ENCODE measurements at regions not wholly inside any gene's neighbourhood (a gene's known extent, or its start where the extent isn't known, plus 50 kb on each side); places are given as distances from the start of the nearest gene placed in this dataset.
"Not testable (repeated sequence)": the region's sequence is repeated elsewhere in the genome, so short reads cannot be mapped to it uniquely, and the experiment has no call there.

DNA sequence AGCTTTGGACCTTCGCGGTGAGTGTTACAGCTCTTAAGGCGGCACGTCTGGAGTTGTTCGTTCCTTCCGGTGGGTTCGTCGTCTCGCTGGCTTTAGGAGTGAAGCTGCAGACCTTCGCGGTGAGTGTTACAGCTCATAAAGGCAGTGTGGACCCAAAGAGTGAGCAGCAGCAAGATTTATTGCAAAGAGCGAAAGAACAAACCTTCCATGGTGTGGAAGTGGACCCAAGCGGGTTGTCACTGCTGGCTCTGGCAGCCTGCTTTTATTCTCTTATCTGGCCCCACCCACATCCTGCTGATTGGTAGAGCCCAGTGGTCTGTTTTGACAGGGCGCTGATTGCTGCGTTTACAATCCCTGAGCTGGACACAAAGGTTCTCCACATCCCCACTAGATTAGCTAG, 396.1 kb upstream of the LCORL start:
- DNase-seq; ATAC-seq; intact Hi-C loops (cut with DNase I): not testable (repeated sequence)

DNA sequence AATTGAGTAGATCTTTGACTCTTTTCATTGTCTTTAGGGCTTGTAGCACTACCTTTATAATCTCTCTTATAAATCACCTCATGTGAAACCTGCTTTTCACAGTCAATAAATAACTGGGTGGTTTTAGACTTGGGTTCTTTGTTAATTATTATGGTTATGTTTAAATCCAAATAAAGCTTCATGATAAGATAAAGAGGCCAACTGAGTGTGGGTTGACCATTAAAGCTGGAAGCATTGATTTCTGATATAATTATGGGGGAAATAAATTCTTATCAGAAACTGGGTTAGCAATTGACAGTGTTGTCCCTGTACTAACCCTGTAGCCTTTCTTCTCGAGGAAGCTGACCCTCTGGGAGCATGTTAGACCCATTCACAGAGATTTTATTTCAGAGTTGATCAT, 384.7 kb upstream of the LCORL start:
- no peak for DNase-seq
- ATAC-seq = no peak
- intact Hi-C loops (cut with DNase I) = no loop called here

- no peak for DNase-seq
- intact Hi-C loops (cut with DNase I) = no loop called here
- ATAC-seq = no peak
These were observed 383.5 kb upstream of the LCORL start for GRCh38 chr4:18405054-18405453.

GRCh38 chr4:18404642-18405041, 383.1 kb upstream of the LCORL start:
- intact Hi-C loops (cut with DNase I) = no loop called here
- ATAC-seq (no peak), DNase-seq (no peak)

DNA sequence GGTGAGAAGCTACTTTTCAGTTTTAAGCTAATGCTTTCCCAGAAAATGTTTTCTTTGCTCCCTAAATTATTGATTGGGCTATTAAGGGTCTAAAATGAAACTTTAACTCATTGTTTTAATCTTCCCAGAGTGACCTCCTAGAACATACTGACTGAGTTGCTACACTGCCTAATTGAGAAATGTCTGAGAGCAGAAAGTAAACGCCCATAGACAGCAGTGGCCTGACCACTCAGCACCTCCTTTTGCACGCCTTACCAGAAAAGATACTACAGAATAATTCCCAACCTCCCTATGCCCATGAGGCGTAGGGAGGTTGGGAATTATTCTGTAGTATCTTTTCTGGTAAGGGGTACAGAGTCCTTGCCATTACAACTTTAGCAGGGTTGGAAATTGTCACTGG, 381.8 kb upstream of the LCORL start:
- ATAC-seq (no peak), DNase-seq (no peak)
- intact Hi-C loops (cut with DNase I) = no loop called here

- no peak for ATAC-seq
- intact Hi-C loops (cut with DNase I) = no loop called here
- no peak for DNase-seq
These were observed 380.3 kb upstream of the LCORL start for GRCh38 chr4:18401868-18402267.

- intact Hi-C loops (cut with DNase I) = no loop called here
- ATAC-seq (no peak), DNase-seq (no peak)
These were observed 379.9 kb upstream of the LCORL start for GRCh38 chr4:18401425-18401824.

- DNase-seq (no peak), ATAC-seq (no peak)
- intact Hi-C loops (cut with DNase I) = no loop called here
These were observed 377.1 kb upstream of the LCORL start for GRCh38 chr4:18398661-18399060.

GRCh38 chr4:18397681-18398390, 376.3 kb upstream of the LCORL start:
- intact Hi-C loops (cut with DNase I) = no loop called here
- no peak for DNase-seq
- ATAC-seq = no peak

DNA sequence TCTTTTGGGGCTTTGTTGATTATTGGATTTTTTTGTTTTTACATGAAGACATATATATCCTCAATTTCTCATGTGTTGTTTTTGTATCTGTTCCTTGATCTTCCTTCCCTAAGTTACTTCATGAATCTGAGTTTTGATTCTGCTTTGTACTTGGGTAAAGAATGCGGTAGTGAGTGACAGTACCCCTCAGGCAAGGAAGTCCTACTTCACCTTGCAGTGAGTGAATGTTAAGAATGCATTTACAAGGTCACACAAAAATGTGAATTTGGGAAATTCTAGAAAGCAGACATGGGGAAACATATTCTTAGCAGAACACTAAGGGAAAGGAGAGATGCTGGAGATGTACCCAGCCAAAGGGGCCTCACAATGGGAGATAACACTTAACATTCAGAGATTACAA, 373.1 kb upstream of the LCORL start:
- intact Hi-C loops (cut with DNase I) = no loop called here

GRCh38 chr4:18391354-18391728, 369.8 kb upstream of the LCORL start:
- intact Hi-C loops (cut with DNase I) = no loop called here
- ATAC-seq (no peak), DNase-seq (no peak)

More for the DNA sequence above, 373.1 kb upstream of the LCORL start:
- no peak for ATAC-seq
- DNase-seq = no peak

GRCh38 chr4:18390655-18391353, 369.2 kb upstream of the LCORL start:
- DNase-seq (no peak), ATAC-seq (no peak)
- intact Hi-C loops (cut with DNase I) = no loop called here

DNA sequence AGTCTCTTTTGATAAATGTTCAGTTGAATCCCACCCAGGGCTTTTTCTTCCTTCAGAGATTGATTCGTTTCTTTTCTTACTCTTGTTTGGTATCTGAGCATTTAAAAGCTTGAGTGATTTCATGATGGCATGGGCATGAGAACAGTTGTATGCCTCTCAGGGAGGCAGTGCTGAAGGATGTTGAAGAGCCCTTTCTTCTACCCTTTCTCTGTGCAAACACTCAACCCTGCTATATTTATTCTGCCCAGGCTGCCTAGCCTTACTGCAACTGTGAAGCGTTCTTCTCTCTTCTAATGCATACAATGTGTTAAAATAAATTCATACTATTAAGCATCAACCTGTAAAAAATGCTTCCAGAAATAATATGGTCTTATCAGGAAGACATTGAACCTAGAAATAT, 367.6 kb upstream of the LCORL start:
- DNase-seq = no peak
- no peak for ATAC-seq
- intact Hi-C loops (cut with DNase I) = no loop called here

DNA sequence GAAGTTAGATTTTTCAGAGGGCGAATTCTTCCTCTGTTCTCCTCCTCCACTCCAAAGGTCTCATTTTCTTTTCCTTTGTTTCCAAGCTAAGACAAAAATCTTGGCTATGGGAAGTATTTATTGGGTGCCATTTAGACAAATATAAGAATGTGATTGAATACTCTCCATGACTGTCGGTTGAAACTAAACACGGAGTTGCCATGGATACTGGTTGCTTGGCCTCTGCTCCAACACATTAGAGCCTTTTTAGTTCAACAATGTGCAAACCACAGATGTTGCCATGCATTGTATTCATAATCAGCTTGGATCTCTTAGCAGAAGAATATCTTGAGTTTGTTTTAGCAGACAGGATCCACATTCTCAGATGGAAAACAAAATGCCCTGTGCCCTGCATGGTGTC, 366.5 kb upstream of the LCORL start:
- ATAC-seq (no peak), DNase-seq (no peak)
- intact Hi-C loops (cut with DNase I) = no loop called here

- no peak for ATAC-seq
- intact Hi-C loops (cut with DNase I) = no loop called here
- no peak for DNase-seq
These were observed 359.6 kb upstream of the LCORL start for GRCh38 chr4:18381186-18381585.

GRCh38 chr4:18369561-18369960, 348.0 kb upstream of the LCORL start:
- no peak for DNase-seq
- intact Hi-C loops (cut with DNase I) = no loop called here
- no peak for ATAC-seq

DNA sequence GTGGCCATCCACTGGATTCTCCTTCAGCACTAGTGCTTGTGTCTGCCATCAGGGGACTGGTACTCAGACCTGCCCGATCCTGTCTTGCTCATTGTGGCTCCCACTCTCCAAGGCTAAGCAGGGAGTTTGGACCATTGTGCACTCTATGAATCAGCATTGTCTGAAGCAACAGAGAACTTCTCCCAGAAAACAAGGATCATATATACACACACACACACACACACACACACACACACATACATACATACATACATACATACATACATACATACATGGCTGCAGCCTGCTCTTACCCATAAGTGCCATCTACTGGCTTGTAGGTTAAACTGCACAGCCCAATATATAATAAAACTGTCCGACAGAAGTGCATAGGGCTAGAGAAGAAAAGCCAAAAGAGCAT, 345.3 kb upstream of the LCORL start:
- intact Hi-C loops (cut with DNase I) = no loop called here
- ATAC-seq (peak in 1 of 2 donors; percentile 33), DNase-seq (no peak)

- DNase-seq (no peak), ATAC-seq (no peak)
- intact Hi-C loops (cut with DNase I) = no loop called here
These were observed 344.6 kb upstream of the LCORL start for GRCh38 chr4:18366136-18366535.

GRCh38 chr4:18343581-18343980, 322.0 kb upstream of the LCORL start:
- DNase-seq (no peak), ATAC-seq (no peak)
- intact Hi-C loops (cut with DNase I) = no loop called here

DNA sequence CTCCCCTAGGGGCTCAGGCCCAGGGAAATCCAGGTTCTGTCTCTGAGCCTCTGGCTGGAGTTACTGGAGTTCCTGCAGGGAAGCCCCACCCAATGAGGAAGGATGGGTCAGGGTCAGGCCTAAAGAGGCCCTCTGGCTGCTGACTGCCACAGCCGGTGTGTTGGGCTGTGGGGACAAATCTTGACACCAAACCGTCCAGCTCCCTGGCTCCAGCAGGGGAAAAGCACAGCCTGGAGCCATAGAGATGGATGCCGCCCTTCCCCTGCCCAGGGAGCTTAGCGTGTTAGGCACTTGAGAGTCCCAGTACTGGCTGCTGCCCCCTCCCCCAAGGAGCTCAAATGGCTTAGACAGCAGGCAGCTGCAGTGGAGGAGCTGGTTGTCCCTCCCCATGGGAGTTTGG, 321.3 kb upstream of the LCORL start:
- intact Hi-C loops (cut with DNase I) = no loop called here
- DNase-seq = no peak
- no peak for ATAC-seq

GRCh38 chr4:18321956-18322530, 300.5 kb upstream of the LCORL start:
- no peak for ATAC-seq
- intact Hi-C loops (cut with DNase I) = no loop called here
- DNase-seq = no peak
